ENCODE measurements at regions not wholly inside any gene's neighbourhood (a gene's known extent, or its start where the extent isn't known, plus 50 kb on each side); places are given as distances from the start of the nearest gene placed in this dataset.
"Not testable (repeated sequence)": the region's sequence is repeated elsewhere in the genome, so short reads cannot be mapped to it uniquely, and the experiment has no call there.

- H3K4me3 ChIP-seq (ENCODE audit: low read depth, low read length): no peak overlapping the region
- TF ChIP-seq, protein P1, sequence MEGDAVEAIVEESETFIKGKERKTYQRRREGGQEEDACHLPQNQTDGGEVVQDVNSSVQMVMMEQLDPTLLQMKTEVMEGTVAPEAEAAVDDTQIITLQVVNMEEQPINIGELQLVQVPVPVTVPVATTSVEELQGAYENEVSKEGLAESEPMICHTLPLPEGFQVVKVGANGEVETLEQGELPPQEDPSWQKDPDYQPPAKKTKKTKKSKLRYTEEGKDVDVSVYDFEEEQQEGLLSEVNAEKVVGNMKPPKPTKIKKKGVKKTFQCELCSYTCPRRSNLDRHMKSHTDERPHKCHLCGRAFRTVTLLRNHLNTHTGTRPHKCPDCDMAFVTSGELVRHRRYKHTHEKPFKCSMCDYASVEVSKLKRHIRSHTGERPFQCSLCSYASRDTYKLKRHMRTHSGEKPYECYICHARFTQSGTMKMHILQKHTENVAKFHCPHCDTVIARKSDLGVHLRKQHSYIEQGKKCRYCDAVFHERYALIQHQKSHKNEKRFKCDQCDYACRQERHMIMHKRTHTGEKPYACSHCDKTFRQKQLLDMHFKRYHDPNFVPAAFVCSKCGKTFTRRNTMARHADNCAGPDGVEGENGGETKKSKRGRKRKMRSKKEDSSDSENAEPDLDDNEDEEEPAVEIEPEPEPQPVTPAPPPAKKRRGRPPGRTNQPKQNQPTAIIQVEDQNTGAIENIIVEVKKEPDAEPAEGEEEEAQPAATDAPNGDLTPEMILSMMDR (IDR thresholded peaks at IDR 0.05; ENCODE audit: borderline replicate concordance, insufficient read depth, low read depth, low read length): no peak
These were observed 812.9 kb downstream of the REEP3 start for GRCh38 chr10:64334084-64334483.

DNA sequence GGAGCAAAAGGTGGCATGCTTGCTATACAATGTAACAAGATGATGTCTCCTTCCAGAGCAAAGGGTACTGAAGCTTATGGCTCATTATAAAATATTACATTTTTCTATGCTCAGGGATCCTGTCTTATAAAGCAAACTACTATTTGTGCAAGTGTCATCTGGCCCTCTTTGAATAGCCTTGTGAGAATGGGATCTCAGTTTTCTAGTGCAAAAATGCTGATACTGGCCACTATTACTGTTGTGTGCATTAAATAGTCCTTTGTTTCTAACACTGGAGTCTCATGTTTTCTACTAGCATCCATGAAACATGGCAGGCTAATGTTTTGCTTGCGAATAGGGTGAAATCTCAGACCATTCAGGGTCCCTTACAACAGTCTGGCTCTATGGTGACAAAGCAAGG lies 823.0 kb downstream of the REEP3 start:
- TF ChIP-seq, protein P1 (IDR thresholded peaks at IDR 0.05; ENCODE audit: borderline replicate concordance, insufficient read depth, low read depth, low read length): no peak
- H3K4me3 ChIP-seq (ENCODE audit: low read depth, low read length): no peak overlapping the region

GRCh38 chr10:64345856-64346255 lies 824.7 kb downstream of the REEP3 start:
- TF ChIP-seq, protein P1 (IDR thresholded peaks at IDR 0.05; ENCODE audit: borderline replicate concordance, insufficient read depth, low read depth, low read length): no peak
- no peak overlapping the region for H3K4me3 ChIP-seq (ENCODE audit: low read depth, low read length)

GRCh38 chr10:64346389-64346788 lies 825.2 kb downstream of the REEP3 start:
- no peak overlapping the region for H3K4me3 ChIP-seq (ENCODE audit: low read depth, low read length)
- TF ChIP-seq, protein P1 (IDR thresholded peaks at IDR 0.05; ENCODE audit: borderline replicate concordance, insufficient read depth, low read depth, low read length): no peak

GRCh38 chr10:64350665-64351064 lies 829.5 kb downstream of the REEP3 start:
- no peak overlapping the region for H3K4me3 ChIP-seq (ENCODE audit: low read depth, low read length)
- TF ChIP-seq, protein P1 (IDR thresholded peaks at IDR 0.05; ENCODE audit: borderline replicate concordance, insufficient read depth, low read depth, low read length): no peak

DNA sequence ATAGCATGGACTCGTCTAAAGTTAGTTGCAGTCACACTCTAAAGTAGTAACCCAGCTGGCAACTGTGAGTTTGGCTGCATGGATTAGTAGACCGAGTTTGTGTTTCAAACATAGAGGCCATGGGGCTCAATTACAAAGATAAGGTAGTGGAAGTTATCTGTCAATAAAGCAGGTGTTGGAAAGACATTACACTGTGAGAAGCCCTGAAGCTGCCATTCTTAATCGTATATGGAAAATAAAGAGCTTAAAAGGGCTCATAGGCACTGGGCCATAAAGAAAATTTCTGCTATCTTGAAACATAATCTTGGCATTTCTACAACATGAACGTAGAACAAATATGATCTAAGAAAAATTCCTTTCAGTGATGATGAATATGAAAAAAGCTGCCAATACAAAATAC lies 837.7 kb downstream of the REEP3 start:
- TF ChIP-seq, protein P1 (IDR thresholded peaks at IDR 0.05; ENCODE audit: borderline replicate concordance, insufficient read depth, low read depth, low read length): no peak
- no peak overlapping the region for H3K4me3 ChIP-seq (ENCODE audit: low read depth, low read length)

- not testable (repeated sequence) for H3K4me3 ChIP-seq (ENCODE audit: low read depth, low read length)
These were observed 839.0 kb downstream of the REEP3 start for GRCh38 chr10:64360240-64360639.

GRCh38 chr10:64363687-64364086 lies 842.5 kb downstream of the REEP3 start:
- H3K4me3 ChIP-seq (ENCODE audit: low read depth, low read length): no peak overlapping the region
- TF ChIP-seq, protein P1 (IDR thresholded peaks at IDR 0.05; ENCODE audit: borderline replicate concordance, insufficient read depth, low read depth, low read length): no peak

Data from GM12875 (cell line).